OCI-LY3 (cell line): ENCODE measurements at regions not wholly inside any gene's neighbourhood (a gene's known extent, or its start where the extent isn't known, plus 50 kb on each side); places are given as distances from the start of the nearest gene placed in this dataset.

Experiments
- CTCF ChIP-seq: fragments of 200-600, 300-600 bp; sonication (generic); IDR thresholded peaks from 2 replicates; pipeline ENCODE4 v1.5.1; 2014; ENCODE audit warnings: antibody characterized with exemption, low read length, low read depth
- EZH2phosphoT487 ChIP-seq: fragments of 200-600 bp; shearing (Covaris generic); IDR thresholded peaks from 2 replicates; pipeline ENCODE4 v1.6.1; 2018; ENCODE audit warnings: antibody characterized with exemption, mixed run types, low read depth

GRCh38 chr3:78317774-78318173 is 1277.9 kb downstream of the ROBO2 start:
- no peak for TF ChIP-seq CTCF
- TF ChIP-seq EZH2phosphoT487, result no peak
